Keratinocyte (primary cell): ENCODE measurements at regions not wholly inside any gene's neighbourhood (a gene's known extent, or its start where the extent isn't known, plus 50 kb on each side); places are given as distances from the start of the nearest gene placed in this dataset.

ENCODE experiments used
- DNase-seq: peaks from one replicate; pipeline ENCODE4 v3.0.0-alpha.2; 2011; ENCODE audit warnings: low read depth, missing footprints, low spot score
- FAIRE-seq: peaks from 2 replicates; lab custom pipeline; 2011; peaks lifted over from hg19 to GRCh38; lab: Jason Lieb, UNC
- H2AFZ ChIP-seq: 2 replicates; pipeline ENCODE4 v1.6.0; 2012; ENCODE audit warnings: low read length, control low read depth, inconsistent platforms; ENCODE audit not compliant: control insufficient read depth
- H3K27ac ChIP-seq: 2 replicates; pipeline ENCODE4 v1.5.1; 2011; ENCODE audit warnings: low read length; ENCODE audit not compliant: control insufficient read depth, insufficient read depth
- H3K27me3 ChIP-seq: 3 replicates; pipeline ENCODE4 v1.6.0; 2011; ENCODE audit warnings: low read length; ENCODE audit not compliant: control insufficient read depth, insufficient read depth; ENCODE audit errors: extremely low read depth
- H3K36me3 ChIP-seq, 2 experiments: 2 replicates in 1 of 2; 3 replicates in 1 of 2; pipeline ENCODE4 v1.5.1; 2011; ENCODE audit warnings: low read length in 2 of 2, mild to moderate bottlenecking in 1 of 2; ENCODE audit not compliant: control insufficient read depth in 2 of 2, insufficient read depth in 2 of 2; ENCODE audit errors: extremely low read depth in 1 of 2
- H3K4me1 ChIP-seq: 3 replicates; pipeline ENCODE4 v1.5.1; 2011; ENCODE audit warnings: low read length; ENCODE audit not compliant: control insufficient read depth, insufficient read depth; ENCODE audit errors: extremely low read depth
- H3K4me2 ChIP-seq: 3 replicates; pipeline ENCODE4 v1.6.0; 2011; ENCODE audit warnings: low read depth, low read length; ENCODE audit not compliant: control insufficient read depth, insufficient read depth; ENCODE audit errors: extremely low read depth
- H3K4me3 ChIP-seq, 3 experiments: fragments of 200-600 bp in 1 of 3; sonication (generic) in 1 of 3; 2 replicates in 2 of 3; 3 replicates in 1 of 3; pipeline ENCODE4 v1.5.1; 2011 to 2016; ENCODE audit warnings: low read length in 3 of 3, mild to moderate bottlenecking in 3 of 3, control low read depth in 2 of 3, inconsistent platforms in 1 of 3, low read depth in 1 of 3, mixed read lengths in 1 of 3, mixed run types in 1 of 3, moderate library complexity in 1 of 3; ENCODE audit not compliant: control insufficient read depth in 2 of 3, insufficient read depth in 2 of 3; ENCODE audit errors: extremely low read depth in 1 of 3
- H3K79me2 ChIP-seq: 2 replicates; pipeline ENCODE4 v1.6.0; 2012; ENCODE audit warnings: low read length; ENCODE audit not compliant: control insufficient read depth, insufficient read depth
- H3K9ac ChIP-seq: 3 replicates; pipeline ENCODE4 v1.6.0; 2011; ENCODE audit warnings: low read length; ENCODE audit not compliant: control insufficient read depth, insufficient read depth; ENCODE audit errors: extremely low read depth
- H3K9me1 ChIP-seq: 3 replicates; pipeline ENCODE4 v1.6.0; 2011; ENCODE audit warnings: low read length; ENCODE audit not compliant: control insufficient read depth, insufficient read depth; ENCODE audit errors: extremely low read depth
- H3K9me3 ChIP-seq: 2 replicates; pipeline ENCODE4 v1.5.1; 2012; ENCODE audit warnings: low read depth, low read length; ENCODE audit not compliant: control insufficient read depth
- H4K20me1 ChIP-seq: 3 replicates; pipeline ENCODE4 v1.6.0; 2011; ENCODE audit warnings: low read length; ENCODE audit not compliant: control insufficient read depth, insufficient read depth; ENCODE audit errors: extremely low read depth
- EZH2 ChIP-seq: IDR thresholded peaks from one replicate; pipeline ENCODE4 v1.6.1; 2012; ENCODE audit warnings: inconsistent platforms, mild to moderate bottlenecking, low read length, moderate library complexity
- dilution Hi-C: fragments of 300-500 bp; cut with MboI; formaldehyde crosslinking; loops from one replicate; pipeline ENCODE4 v1.7.0; 2020; ENCODE audit warnings: low sequenced_read_pairs; ENCODE audit not compliant: extremely low pct_ligation_motif_present
- TF ChIP-seq, protein P1 (sequence below), 3 experiments: IDR thresholded peaks in 1 of 3; conservative IDR thresholded peaks in 1 of 3; optimal IDR thresholded peaks in 1 of 3; 2 replicates in 2 of 3; 3 replicates in 1 of 3; pipeline versions ENCODE3 to v1.5.1; 2011; ENCODE audit warnings: low read length in 3 of 3, mild to moderate bottlenecking in 3 of 3, moderate library complexity in 2 of 3, control low read depth in 1 of 3, inconsistent platforms in 1 of 3; ENCODE audit not compliant: insufficient read depth in 2 of 3; ENCODE audit errors: extremely low read depth in 1 of 3

DNA sequence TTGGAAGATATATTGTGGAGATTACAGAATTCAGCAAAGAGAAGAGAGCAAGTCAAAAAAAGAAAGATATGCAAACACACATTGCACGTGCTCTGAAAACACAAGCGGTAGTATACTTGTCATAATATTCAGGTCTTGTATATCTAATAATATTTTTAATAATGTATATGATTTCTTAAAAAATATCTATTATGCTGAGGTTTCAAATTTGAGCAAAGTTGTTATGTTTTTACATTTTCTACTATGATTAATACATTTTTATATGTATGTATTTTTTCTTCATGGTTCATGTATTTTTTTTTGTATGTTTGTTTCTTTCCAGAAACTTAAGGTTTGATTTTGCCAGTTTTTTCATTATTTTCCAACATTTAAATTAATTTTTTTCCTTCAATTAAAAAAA lies 752.4 kb upstream of the VSTM2A start:
- no peak overlapping the region for H3K9ac ChIP-seq
- dilution Hi-C loops = no loop called here
- H2AFZ ChIP-seq = no peak overlapping the region
- no peak for TF ChIP-seq EZH2
- TF ChIP-seq, protein P1, sequence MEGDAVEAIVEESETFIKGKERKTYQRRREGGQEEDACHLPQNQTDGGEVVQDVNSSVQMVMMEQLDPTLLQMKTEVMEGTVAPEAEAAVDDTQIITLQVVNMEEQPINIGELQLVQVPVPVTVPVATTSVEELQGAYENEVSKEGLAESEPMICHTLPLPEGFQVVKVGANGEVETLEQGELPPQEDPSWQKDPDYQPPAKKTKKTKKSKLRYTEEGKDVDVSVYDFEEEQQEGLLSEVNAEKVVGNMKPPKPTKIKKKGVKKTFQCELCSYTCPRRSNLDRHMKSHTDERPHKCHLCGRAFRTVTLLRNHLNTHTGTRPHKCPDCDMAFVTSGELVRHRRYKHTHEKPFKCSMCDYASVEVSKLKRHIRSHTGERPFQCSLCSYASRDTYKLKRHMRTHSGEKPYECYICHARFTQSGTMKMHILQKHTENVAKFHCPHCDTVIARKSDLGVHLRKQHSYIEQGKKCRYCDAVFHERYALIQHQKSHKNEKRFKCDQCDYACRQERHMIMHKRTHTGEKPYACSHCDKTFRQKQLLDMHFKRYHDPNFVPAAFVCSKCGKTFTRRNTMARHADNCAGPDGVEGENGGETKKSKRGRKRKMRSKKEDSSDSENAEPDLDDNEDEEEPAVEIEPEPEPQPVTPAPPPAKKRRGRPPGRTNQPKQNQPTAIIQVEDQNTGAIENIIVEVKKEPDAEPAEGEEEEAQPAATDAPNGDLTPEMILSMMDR (optimal IDR thresholded peaks at IDR 0.05 in 1 of 3, IDR thresholded peaks at IDR 0.05 in 1 of 3, conservative IDR thresholded peaks at IDR 0.05 in 1 of 3; ENCODE audit: extremely low read depth in 1 of 3, insufficient read depth in 2 of 3, low read length in 3 of 3) = no peak
- H3K9me3 ChIP-seq = peaks cover 2% of the 10 kb centered on the region
- no peak overlapping the region for H3K27ac ChIP-seq
- no peaks in the 10 kb centered on the region for H3K79me2 ChIP-seq
- H3K4me1 ChIP-seq = no peaks in the 10 kb centered on the region
- H3K36me3 ChIP-seq = no peaks in the 10 kb centered on the region
- no peak overlapping the region for H3K4me2 ChIP-seq
- H3K9me1 ChIP-seq = no peaks in the 10 kb centered on the region
- DNase-seq (no peak), FAIRE-seq (no peak)
- no peaks in the 10 kb centered on the region for H3K27me3 ChIP-seq
- no peaks in the 10 kb centered on the region for H4K20me1 ChIP-seq
- H3K4me3 ChIP-seq = no peak overlapping the region

DNA sequence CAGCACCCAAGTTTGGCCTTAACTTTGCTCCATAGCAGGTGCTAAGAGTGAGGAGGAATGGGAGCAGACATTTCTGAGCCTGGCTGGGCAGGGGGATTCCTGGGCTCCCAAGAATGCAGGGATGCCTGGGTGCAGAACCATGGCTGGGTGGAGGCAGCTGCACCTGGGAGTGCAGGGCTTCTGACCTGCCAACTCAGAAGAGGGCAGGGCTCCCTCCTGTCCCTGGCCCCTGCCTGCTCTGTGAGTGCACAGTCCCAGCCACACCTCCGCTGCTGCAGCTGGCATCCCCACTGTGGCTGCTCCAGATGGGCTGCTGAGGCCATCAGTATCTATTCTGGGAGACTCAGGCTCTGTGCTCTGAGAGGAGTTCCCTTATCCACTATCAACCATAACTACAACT lies 747.4 kb upstream of the VSTM2A start:
- no peak for TF ChIP-seq EZH2
- TF ChIP-seq, protein P1 (optimal IDR thresholded peaks at IDR 0.05 in 1 of 3, IDR thresholded peaks at IDR 0.05 in 1 of 3, conservative IDR thresholded peaks at IDR 0.05 in 1 of 3; ENCODE audit: extremely low read depth in 1 of 3, insufficient read depth in 2 of 3, low read length in 3 of 3) = no peak
- Histone ChIP-seq H3K27ac (no peak overlapping the region), H3K9me3 (peaks cover 2% of the 10 kb centered on the region), H3K9ac (no peak overlapping the region), H3K4me2 (no peak overlapping the region), H4K20me1 (no peaks in the 10 kb centered on the region), H3K4me1 (no peaks in the 10 kb centered on the region), H3K9me1 (no peaks in the 10 kb centered on the region), H3K79me2 (no peaks in the 10 kb centered on the region), H3K27me3 (no peaks in the 10 kb centered on the region), H2AFZ (no peak overlapping the region), H3K4me3 (no peak overlapping the region), H3K36me3 (no peaks in the 10 kb centered on the region)
- FAIRE-seq (no peak), DNase-seq (no peak)
- dilution Hi-C loops = no loop called here
